ENCODE measurements at regions not wholly inside any gene's neighbourhood (a gene's known extent, or its start where the extent isn't known, plus 50 kb on each side); places are given as distances from the start of the nearest gene placed in this dataset.

DNA sequence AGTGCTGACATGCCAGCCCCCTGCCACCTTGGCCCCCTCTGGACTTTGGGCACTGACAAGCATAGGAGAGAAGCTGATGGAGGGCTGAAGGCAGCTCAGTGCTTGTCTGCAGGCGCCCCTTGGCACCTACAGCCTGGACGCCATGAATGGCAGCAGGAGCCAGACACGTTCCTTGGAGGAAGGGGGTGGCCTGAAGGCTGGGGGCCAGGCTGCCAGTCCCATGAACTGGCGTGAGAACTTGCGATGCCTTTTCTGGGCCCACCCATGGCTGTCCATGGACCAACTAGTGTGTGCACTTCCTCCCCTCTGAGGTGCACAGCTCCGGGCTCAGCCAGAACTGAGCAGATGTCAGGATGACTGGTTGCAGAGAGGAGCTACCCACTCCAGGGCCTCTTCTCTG is 99.0 kb upstream of the RANBP6 start:
- Histone ChIP-seq H3K4me3 (ENCODE audit: low read depth, low read length, poor library complexity, severe bottlenecking) (no peak overlapping the region), H3K9me3 (ENCODE audit: low read depth, low read length, poor library complexity, severe bottlenecking) (no peaks in the 10 kb centered on the region), H3K4me1 (ENCODE audit: insufficient read depth, low read length, poor library complexity, severe bottlenecking) (no peaks in the 10 kb centered on the region), H3K27me3 (replicated peaks; ENCODE audit: insufficient read depth, low read depth, low read length, poor library complexity) (no peaks in the 10 kb centered on the region), H3K36me3 (ENCODE audit: insufficient read depth, low read length, poor library complexity, severe bottlenecking) (no peaks in the 10 kb centered on the region), H3K27ac (ENCODE audit: low read depth, low read length, poor library complexity, severe bottlenecking) (no peak overlapping the region)
- BruUV-seq (replicated peaks), result no TSS peak
- no peak for DNase-seq (ENCODE audit: low spot score)
- intact Hi-C loops (cut with micrococcal nuclease; ENCODE audit: unreplicated experiment), result no loop called here
- ChIA-PET POLR2A (ENCODE audit: low non-redundant PET) (no interaction called here), CTCF (no interaction called here)
- TF ChIP-seq EZH2 (IDR thresholded peaks at IDR 0.05; ENCODE audit: borderline replicate concordance, low read depth, low read length, poor library complexity, severe bottlenecking), result no peak
- TF ChIP-seq, protein P1, sequence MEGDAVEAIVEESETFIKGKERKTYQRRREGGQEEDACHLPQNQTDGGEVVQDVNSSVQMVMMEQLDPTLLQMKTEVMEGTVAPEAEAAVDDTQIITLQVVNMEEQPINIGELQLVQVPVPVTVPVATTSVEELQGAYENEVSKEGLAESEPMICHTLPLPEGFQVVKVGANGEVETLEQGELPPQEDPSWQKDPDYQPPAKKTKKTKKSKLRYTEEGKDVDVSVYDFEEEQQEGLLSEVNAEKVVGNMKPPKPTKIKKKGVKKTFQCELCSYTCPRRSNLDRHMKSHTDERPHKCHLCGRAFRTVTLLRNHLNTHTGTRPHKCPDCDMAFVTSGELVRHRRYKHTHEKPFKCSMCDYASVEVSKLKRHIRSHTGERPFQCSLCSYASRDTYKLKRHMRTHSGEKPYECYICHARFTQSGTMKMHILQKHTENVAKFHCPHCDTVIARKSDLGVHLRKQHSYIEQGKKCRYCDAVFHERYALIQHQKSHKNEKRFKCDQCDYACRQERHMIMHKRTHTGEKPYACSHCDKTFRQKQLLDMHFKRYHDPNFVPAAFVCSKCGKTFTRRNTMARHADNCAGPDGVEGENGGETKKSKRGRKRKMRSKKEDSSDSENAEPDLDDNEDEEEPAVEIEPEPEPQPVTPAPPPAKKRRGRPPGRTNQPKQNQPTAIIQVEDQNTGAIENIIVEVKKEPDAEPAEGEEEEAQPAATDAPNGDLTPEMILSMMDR (conservative IDR thresholded peaks at IDR 0.05; ENCODE audit: low read depth, low read length), result no peak

DNA sequence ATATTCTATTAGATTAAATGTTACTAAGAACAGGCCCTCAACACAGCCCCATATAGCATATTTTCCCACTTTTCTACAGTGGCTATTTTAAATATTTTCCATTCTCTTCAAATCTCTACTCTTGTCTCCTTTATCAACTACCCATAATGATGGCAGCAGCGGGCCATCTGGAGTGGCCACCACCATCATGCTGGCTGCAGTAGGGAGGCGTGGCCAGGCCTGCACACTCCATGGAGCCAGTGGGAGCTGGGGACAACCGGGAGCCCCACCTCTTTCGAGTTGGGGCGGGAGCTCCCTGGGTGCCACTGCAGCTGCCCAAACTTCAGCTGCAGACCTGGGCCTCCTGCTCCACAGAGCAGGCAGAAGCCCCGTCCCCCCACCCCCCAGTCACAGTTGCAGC is 98.4 kb upstream of the RANBP6 start:
- ChIA-PET POLR2A (ENCODE audit: low non-redundant PET) (no interaction called here), CTCF (no interaction called here)
- intact Hi-C loops (cut with micrococcal nuclease; ENCODE audit: unreplicated experiment), result no loop called here
- no peak for DNase-seq (ENCODE audit: low spot score)
- no TSS peak for BruUV-seq (replicated peaks)
- Histone ChIP-seq H3K4me3 (ENCODE audit: low read depth, low read length, poor library complexity, severe bottlenecking) (no peak overlapping the region), H3K27me3 (replicated peaks; ENCODE audit: insufficient read depth, low read depth, low read length, poor library complexity) (no peaks in the 10 kb centered on the region), H3K4me1 (ENCODE audit: insufficient read depth, low read length, poor library complexity, severe bottlenecking) (no peaks in the 10 kb centered on the region), H3K27ac (ENCODE audit: low read depth, low read length, poor library complexity, severe bottlenecking) (no peak overlapping the region), H3K9me3 (ENCODE audit: low read depth, low read length, poor library complexity, severe bottlenecking) (no peaks in the 10 kb centered on the region), H3K36me3 (ENCODE audit: insufficient read depth, low read length, poor library complexity, severe bottlenecking) (no peaks in the 10 kb centered on the region)
- no peak for TF ChIP-seq EZH2 (IDR thresholded peaks at IDR 0.05; ENCODE audit: borderline replicate concordance, low read depth, low read length, poor library complexity, severe bottlenecking)
- TF ChIP-seq, protein P1 (conservative IDR thresholded peaks at IDR 0.05; ENCODE audit: low read depth, low read length), result no peak

DNA sequence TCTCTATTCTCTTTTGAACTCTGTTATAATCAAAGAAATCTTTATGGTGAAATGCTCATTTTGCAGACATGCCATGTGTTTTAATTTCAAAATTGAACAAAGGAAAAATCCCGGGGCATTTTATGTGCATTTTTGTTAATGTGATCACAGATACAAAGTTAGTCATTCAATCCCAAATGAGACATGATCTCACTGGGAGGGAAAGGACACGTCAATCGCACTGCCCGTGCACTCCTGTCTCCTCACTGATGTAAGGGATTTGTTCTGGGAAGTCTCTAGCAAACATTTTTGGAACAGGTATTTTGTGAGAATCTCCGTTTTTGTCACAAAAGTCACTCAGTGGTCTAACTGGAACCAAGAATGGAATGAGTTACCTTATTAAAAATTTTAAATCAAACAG is 97.9 kb upstream of the RANBP6 start:
- intact Hi-C loops (cut with micrococcal nuclease; ENCODE audit: unreplicated experiment), result no loop called here
- ChIA-PET POLR2A (ENCODE audit: low non-redundant PET) (no interaction called here), CTCF (no interaction called here)
- Histone ChIP-seq H3K27ac (ENCODE audit: low read depth, low read length, poor library complexity, severe bottlenecking) (no peak overlapping the region), H3K4me1 (ENCODE audit: insufficient read depth, low read length, poor library complexity, severe bottlenecking) (no peaks in the 10 kb centered on the region), H3K4me3 (ENCODE audit: low read depth, low read length, poor library complexity, severe bottlenecking) (no peak overlapping the region), H3K27me3 (replicated peaks; ENCODE audit: insufficient read depth, low read depth, low read length, poor library complexity) (no peaks in the 10 kb centered on the region), H3K36me3 (ENCODE audit: insufficient read depth, low read length, poor library complexity, severe bottlenecking) (no peaks in the 10 kb centered on the region), H3K9me3 (ENCODE audit: low read depth, low read length, poor library complexity, severe bottlenecking) (no peaks in the 10 kb centered on the region)
- BruUV-seq (replicated peaks), result no TSS peak
- DNase-seq (ENCODE audit: low spot score), result no peak
- no peak for TF ChIP-seq EZH2 (IDR thresholded peaks at IDR 0.05; ENCODE audit: borderline replicate concordance, low read depth, low read length, poor library complexity, severe bottlenecking)
- TF ChIP-seq, protein P1 (conservative IDR thresholded peaks at IDR 0.05; ENCODE audit: low read depth, low read length), result no peak

All from A673 (cell line).